Naive thymus-derived CD4-positive, alpha-beta T cell (primary cell): ENCODE measurements at regions not wholly inside any gene's neighbourhood (a gene's known extent, or its start where the extent isn't known, plus 50 kb on each side); places are given as distances from the start of the nearest gene placed in this dataset.
"Not testable (repeated sequence)": the region's sequence is repeated elsewhere in the genome, so short reads cannot be mapped to it uniquely, and the experiment has no call there.

Source experiments
- ATAC-seq: fragments of 150-1000 bp; cut with Tn5 transposase; 2 replicates; pipeline ENCODE4 v1.10.0; 2021; ENCODE audit warnings: mild to moderate bottlenecking, moderate library complexity
- CTCF ChIA-PET: fragments of 350-600 bp; sonication (Branson Sonifier 250); formaldehyde crosslinking; loops from one replicate; lab custom pipeline; 2021; ENCODE audit warnings: antibody characterized with exemption; lab: Charles Lee
- POLR2A ChIA-PET: fragments of 350-600 bp; sonication (Branson Sonifier 250); formaldehyde crosslinking; loops from one replicate; lab custom pipeline; 2021; ENCODE audit warnings: antibody characterized with exemption, inconsistent platforms; lab: Charles Lee
- DNase-seq, 9 donors: peaks; one replicate each; pipeline versions ENCODE4 v3.0.0 to v3.0.0-alpha.2; 2020 to 2022; ENCODE audit warnings: mixed read lengths in 1 of 9
- H3K27ac ChIP-seq: one replicate; pipeline ENCODE4 v1.7.0; 2013; ENCODE audit warnings: mild to moderate bottlenecking, low read depth, low read length, moderate library complexity
- H3K27me3 ChIP-seq, 2 donors: one replicate each; pipeline ENCODE4 v1.7.0; 2013; ENCODE audit warnings: low read length in 2 of 2, mild to moderate bottlenecking in 2 of 2, moderate library complexity in 2 of 2; ENCODE audit not compliant: control insufficient read depth in 2 of 2, insufficient read depth in 2 of 2
- H3K36me3 ChIP-seq, 3 experiments: 1 replicate in 2 of 3; 2 replicates in 1 of 3; pipeline ENCODE4 v1.7.0; 2013; ENCODE audit warnings: low read length in 3 of 3, mild to moderate bottlenecking in 3 of 3, moderate library complexity in 1 of 3; ENCODE audit not compliant: insufficient read depth in 3 of 3, control insufficient read depth in 2 of 3
- H3K4me1 ChIP-seq, 2 donors: one replicate each; pipeline ENCODE4 v1.7.0; 2013; ENCODE audit warnings: low read length in 2 of 2, mild to moderate bottlenecking in 2 of 2, moderate library complexity in 1 of 2; ENCODE audit not compliant: control insufficient read depth in 2 of 2, insufficient read depth in 2 of 2
- H3K4me3 ChIP-seq: 2 replicates; pipeline ENCODE4 v1.7.0; 2013; ENCODE audit warnings: mild to moderate bottlenecking, low read length
- H3K9me3 ChIP-seq, 3 experiments: 1 replicate in 2 of 3; 2 replicates in 1 of 3; pipeline ENCODE4 v1.7.0; 2013; ENCODE audit warnings: low read length in 3 of 3; ENCODE audit not compliant: control insufficient read depth in 2 of 3
- H3K27ac Mint-ChIP-seq, 9 donors: one replicate each; pipeline ENCODE4 v1.8.0; 2020 to 2022; ENCODE audit warnings: mixed read lengths in 9 of 9, mild to moderate bottlenecking in 8 of 9, moderate library complexity in 5 of 9, inconsistent platforms in 2 of 9
- H3K27me3 Mint-ChIP-seq, 5 donors: one replicate each; pipeline ENCODE4 v1.8.0; 2021 to 2022; ENCODE audit warnings: mixed read lengths in 5 of 5, mild to moderate bottlenecking in 1 of 5
- H3K36me3 Mint-ChIP-seq, 5 donors: one replicate each; pipeline ENCODE4 v1.8.0; 2020 to 2022; ENCODE audit warnings: mixed read lengths in 5 of 5, mild to moderate bottlenecking in 3 of 5, inconsistent platforms in 1 of 5
- H3K4me1 Mint-ChIP-seq, 7 donors: one replicate each; pipeline ENCODE4 v1.8.0; 2020 to 2022; ENCODE audit warnings: mixed read lengths in 7 of 7, mild to moderate bottlenecking in 3 of 7, inconsistent platforms in 1 of 7
- H3K4me3 Mint-ChIP-seq, 10 donors: one replicate each; pipeline ENCODE4 v1.8.0; 2020 to 2022; ENCODE audit warnings: mild to moderate bottlenecking in 10 of 10, mixed read lengths in 10 of 10, moderate library complexity in 6 of 10, inconsistent platforms in 2 of 10
- H3K9me3 Mint-ChIP-seq, 11 donors: one replicate each; pipeline ENCODE4 v1.8.0; 2020 to 2022; ENCODE audit warnings: mixed read lengths in 11 of 11, mild to moderate bottlenecking in 4 of 11, inconsistent platforms in 1 of 11, moderate library complexity in 1 of 11
- intact Hi-C, 2 donors: fragments of 100-400 bp; cut with micrococcal nuclease; formaldehyde crosslinking; loops; one replicate each; pipeline ENCODE4 v1.15.1; 2023

DNA sequence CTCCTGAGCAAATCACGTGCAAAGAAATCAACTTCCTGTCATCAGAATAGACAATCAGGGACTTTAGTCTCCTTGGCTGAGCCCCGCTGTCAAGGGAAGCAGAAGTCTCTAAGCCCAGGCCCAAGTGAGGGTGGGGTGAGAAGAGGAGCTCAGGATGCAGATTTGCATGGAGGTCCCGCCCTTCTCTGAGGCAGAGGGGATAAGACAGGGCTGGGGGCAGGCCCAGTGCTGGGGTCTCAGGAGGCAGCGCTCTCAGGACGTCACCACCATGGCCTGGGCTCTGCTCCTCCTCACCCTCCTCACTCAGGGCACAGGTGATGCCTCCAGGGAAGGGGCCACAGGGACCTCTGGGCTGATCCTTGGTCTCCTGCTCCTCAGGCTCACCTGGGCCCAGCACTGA lies 65.1 kb upstream of the IGLL5 start:
- Histone ChIP-seq H3K4me3 (peak overlapping the region; percentile 24), H3K4me1 (peaks cover 64 to 66% of the 10 kb centered on the region in 2 donors), H3K27ac (peak overlapping the region; percentile 58)
- Mint-ChIP-seq H3K4me1 (peaks cover 70 to 97% (median 95%) of the 10 kb centered on the region in 7 donors), H3K4me3 (peak overlapping the region; percentile 31 to 82 (median 71)), H3K27ac (peak overlapping the region; percentile 84 to 99 (median 93))
- ATAC-seq, result peak; percentile 39
- ChIA-PET POLR2A (interaction anchor here (0.6 to 2.9 kb wide), 12 partner anchors 9 to 53 kb away, joined by 3 to 15 read pairs (median 4); no protein-coding TSS in a partner anchor), CTCF (interaction anchor here (0.7 to 16.0 kb wide), 6 partner anchors 8 to 58 kb away, joined by 3 to 247 read pairs (median 3); no protein-coding TSS in a partner anchor)
- H3K9me3 ChIP-seq, H3K9me3 Mint-ChIP-seq, H3K27me3 Mint-ChIP-seq, H3K27me3 ChIP-seq, H3K36me3 ChIP-seq, H3K36me3 Mint-ChIP-seq: not testable (repeated sequence)
- intact Hi-C loops, result loop anchor here in 1 of 2 donors (1.0 to 10.0 kb wide), 2 partner anchors 8 to 422 kb away; no protein-coding TSS in a partner anchor
- peak in 2 of 9 donors; percentile 27 to 39 for DNase-seq

DNA sequence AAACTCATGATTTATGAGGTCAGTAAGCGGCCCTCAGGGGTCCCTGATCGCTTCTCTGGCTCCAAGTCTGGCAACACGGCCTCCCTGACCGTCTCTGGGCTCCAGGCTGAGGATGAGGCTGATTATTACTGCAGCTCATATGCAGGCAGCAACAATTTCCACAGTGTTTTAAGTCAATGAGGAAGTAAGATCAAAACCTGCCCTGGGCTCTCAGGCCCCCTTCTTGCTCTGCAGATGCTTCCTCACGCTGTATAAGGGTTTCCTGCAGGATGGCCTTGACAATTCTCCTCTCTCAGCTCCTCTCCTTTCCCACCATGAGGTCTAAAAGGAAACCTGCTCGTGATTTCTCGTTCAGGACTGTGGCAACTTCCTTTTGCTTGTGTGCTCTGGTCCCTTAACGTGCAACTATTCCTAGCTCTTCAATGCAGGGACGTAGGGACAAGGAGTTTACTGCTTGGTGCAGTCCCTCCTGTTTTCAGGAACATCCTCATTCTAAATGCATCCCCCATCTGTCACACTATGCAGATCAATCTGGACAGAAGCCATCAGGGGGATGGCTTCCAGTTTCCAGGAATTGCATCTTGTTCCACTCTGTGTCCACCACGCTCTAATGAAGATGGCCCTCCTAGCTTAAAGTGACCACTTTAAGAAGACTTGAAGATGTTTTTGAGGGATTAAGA lies 64.3 kb upstream of the IGLL5 start:
- H3K27me3 Mint-ChIP-seq, result peaks cover 0 to 13% (median 0%) of the 10 kb centered on the region in 5 donors
- H3K4me1 Mint-ChIP-seq, result peaks cover 64 to 91% (median 87%) of the 10 kb centered on the region in 7 donors
- DNase-seq (no peak), ATAC-seq (no peak)
- intact Hi-C loops, result loop anchor here in 1 of 2 donors (10.0 kb wide), 1 partner anchor 422 kb away; no protein-coding TSS in a partner anchor
- H3K9me3 ChIP-seq, result no peaks in the 10 kb centered on the region
- H3K36me3 ChIP-seq, result no peaks in the 10 kb centered on the region
- POLR2A ChIA-PET, result interaction anchor here (0.6 to 2.9 kb wide), 13 partner anchors 8 to 52 kb away, joined by 3 to 15 read pairs (median 3); no protein-coding TSS in a partner anchor
- peak overlapping the region; percentile 8 to 80 (median 72) for H3K4me3 Mint-ChIP-seq
- H3K27ac Mint-ChIP-seq, result peak overlapping the region; percentile 84 to 99 (median 93)
- peaks cover 57 to 59% of the 10 kb centered on the region in 2 donors for H3K4me1 ChIP-seq
- CTCF ChIA-PET, result interaction anchor here (0.6 to 16.0 kb wide), 8 partner anchors 8 to 58 kb away, joined by 3 to 247 read pairs (median 3); no protein-coding TSS in a partner anchor
- H3K36me3 Mint-ChIP-seq, result peaks cover 0 to 6% (median 3%) of the 10 kb centered on the region in 5 donors
- H3K4me3 ChIP-seq, result peak overlapping the region; percentile 35
- H3K9me3 Mint-ChIP-seq, result peaks cover 0 to 5% (median 0%) of the 10 kb centered on the region in 11 donors
- peak overlapping the region; percentile 58 for H3K27ac ChIP-seq
- H3K27me3 ChIP-seq, result no peaks in the 10 kb centered on the region

DNA sequence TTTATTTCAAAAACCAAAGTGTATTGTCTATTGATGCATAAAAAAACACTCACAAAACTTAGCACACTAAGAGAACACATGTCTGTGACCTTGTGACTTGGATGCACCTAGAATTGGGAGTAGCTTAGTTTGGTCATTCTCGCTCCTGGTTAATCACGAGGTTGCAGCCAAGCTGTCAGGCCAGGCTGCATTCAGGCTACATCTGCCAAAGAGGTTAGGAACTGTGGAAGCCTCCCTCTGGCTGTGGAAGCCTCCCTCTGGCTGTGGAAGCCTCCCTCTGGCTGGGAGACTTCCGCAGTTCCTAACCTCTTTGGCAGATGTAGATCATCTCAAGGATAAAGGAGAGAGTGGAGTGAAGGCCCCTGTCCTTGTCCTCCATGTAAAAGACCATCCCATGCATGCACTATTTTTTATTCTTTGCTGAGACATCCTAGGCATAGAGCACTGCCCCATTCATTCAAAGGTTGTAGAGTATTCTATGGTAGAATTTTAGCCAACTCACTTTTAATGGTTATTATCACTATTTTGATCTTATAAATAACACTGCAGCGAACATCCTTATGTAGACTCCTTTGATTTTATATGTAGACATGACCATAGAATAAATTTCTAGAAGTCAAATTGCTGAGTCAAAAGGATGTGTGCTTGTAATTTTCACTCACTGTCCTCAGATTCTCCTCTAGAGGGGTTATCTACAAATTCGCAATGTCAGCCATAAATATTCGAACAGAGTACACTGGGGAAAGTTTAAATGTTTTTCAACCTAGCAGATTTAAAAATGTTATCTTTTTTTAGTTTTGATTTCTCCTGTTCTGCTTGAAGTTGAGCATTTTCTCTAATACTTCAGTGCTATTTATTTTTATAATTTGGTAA lies 63.0 kb upstream of the IGLL5 start:
- Mint-ChIP-seq H3K27ac (peak overlapping the region in 3 of 9 donors; percentile 12 to 94 (median 59)), H3K4me1 (peaks cover 53 to 78% (median 74%) of the 10 kb centered on the region in 7 donors)
- H3K4me1 ChIP-seq, result peaks cover 44 to 46% of the 10 kb centered on the region in 2 donors

DNA sequence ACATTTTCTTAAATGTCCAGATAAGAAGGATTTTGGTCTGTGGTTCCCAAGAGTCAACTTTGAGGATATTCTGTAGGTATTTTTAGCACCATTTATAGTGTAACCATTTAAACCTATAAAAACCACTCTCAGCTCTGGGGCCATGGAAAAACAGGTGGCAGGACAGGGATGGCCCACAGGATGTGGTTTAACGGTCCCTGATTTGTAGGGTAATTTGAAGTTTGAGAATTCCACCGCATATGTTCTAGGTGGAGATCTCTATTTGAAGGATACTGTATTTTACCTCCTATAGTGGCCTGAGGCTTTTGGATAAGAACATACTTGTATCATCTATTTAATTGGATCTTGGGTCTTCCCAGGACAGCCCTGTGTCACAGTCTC lies 62.4 kb upstream of the IGLL5 start:
- no peak for ATAC-seq

More for the DNA sequence above, 63.0 kb upstream of the IGLL5 start:
- H3K36me3 Mint-ChIP-seq, result peaks cover 0 to 6% (median 3%) of the 10 kb centered on the region in 5 donors
- H3K9me3 ChIP-seq, result no peaks in the 10 kb centered on the region
- POLR2A ChIA-PET, result interaction anchor here (1.0 to 2.8 kb wide), 5 partner anchors 8 to 22 kb away, joined by 3 to 15 read pairs (median 3); no protein-coding TSS in a partner anchor
- no peak overlapping the region for H3K4me3 ChIP-seq
- H3K9me3 Mint-ChIP-seq, result peaks cover 0 to 5% (median 0%) of the 10 kb centered on the region in 11 donors
- H3K27me3 ChIP-seq, result no peaks in the 10 kb centered on the region
- no peak for ATAC-seq
- no peak overlapping the region for H3K4me3 Mint-ChIP-seq
- no peak overlapping the region for H3K27ac ChIP-seq
- intact Hi-C loops, result loop anchor here in 1 of 2 donors (10.0 kb wide), 1 partner anchor 420 kb away; no protein-coding TSS in a partner anchor
- H3K27me3 Mint-ChIP-seq, result peaks cover 0 to 20% (median 0%) of the 10 kb centered on the region in 5 donors
- DNase-seq, result no peak
- no peaks in the 10 kb centered on the region for H3K36me3 ChIP-seq
- CTCF ChIA-PET, result interaction anchor here (1.0 to 16.0 kb wide), 4 partner anchors 14 to 31 kb away, joined by 3 to 247 read pairs (median 36); no protein-coding TSS in a partner anchor

DNA sequence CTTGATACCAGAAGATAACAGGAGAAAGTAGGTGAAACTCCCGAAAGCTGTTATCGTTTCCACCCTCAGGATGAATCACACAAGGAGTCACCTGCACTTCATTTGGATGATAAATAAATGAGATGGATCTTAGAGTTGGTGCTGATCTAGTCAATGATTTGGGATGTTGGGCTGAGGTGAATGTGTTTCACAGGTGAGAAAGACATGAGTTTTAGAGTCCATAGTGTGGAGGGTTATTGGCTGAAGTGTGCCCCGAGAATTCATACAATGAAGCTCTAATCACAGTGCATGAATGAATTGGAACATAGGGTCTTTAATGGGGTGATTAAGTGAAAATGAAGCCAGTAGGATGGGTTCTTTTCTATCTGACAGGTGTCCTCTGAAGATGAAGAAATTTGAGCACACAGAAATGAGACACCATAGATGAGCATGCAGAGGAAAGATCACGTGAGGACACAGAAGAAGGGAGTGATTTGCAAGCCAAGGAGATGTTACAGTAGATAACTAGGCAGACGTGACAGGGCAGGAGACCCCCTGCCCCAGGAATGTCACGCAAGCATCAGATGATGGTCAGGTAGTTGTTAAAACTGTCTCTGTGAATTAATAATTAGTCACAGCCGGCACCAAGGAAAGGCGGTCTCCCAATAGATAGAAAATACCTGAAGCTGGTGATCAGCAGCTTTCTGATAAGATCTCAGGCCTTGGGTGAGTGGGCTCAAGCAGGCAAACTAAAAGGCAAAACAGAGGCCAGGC lies 60.3 kb upstream of the IGLL5 start:
- H3K4me3 ChIP-seq, result no peak overlapping the region
- Mint-ChIP-seq H3K36me3 (peaks cover 0 to 9% (median 4%) of the 10 kb centered on the region in 5 donors), H3K9me3 (peaks cover 0 to 17% (median 6%) of the 10 kb centered on the region in 11 donors), H3K27me3 (peaks cover 0 to 44% (median 0%) of the 10 kb centered on the region in 5 donors), H3K27ac (peak overlapping the region in 2 of 9 donors; percentile 4 to 77), H3K4me3 (no peak overlapping the region), H3K4me1 (peaks cover 27 to 50% (median 46%) of the 10 kb centered on the region in 7 donors)
- no peaks in the 10 kb centered on the region for H3K36me3 ChIP-seq
- POLR2A ChIA-PET, result interaction anchor here (0.7 kb wide), 1 partner anchor 69 kb away, joined by 3 read pairs; no protein-coding TSS in a partner anchor
- no peaks in the 10 kb centered on the region for H3K9me3 ChIP-seq
- ATAC-seq, result no peak
- H3K4me1 ChIP-seq, result peaks cover 19 to 21% of the 10 kb centered on the region in 2 donors
- DNase-seq, result no peak
- H3K27me3 ChIP-seq, result no peaks in the 10 kb centered on the region
- intact Hi-C loops, result loop anchor here in 1 of 2 donors (10.0 kb wide), 1 partner anchor 417 kb away; no protein-coding TSS in a partner anchor
- no peak overlapping the region for H3K27ac ChIP-seq
- CTCF ChIA-PET, result interaction anchor here (1.8 kb wide), 1 partner anchor 22 kb away, joined by 6 read pairs; no protein-coding TSS in a partner anchor

More for the DNA sequence above, 62.4 kb upstream of the IGLL5 start:
- Mint-ChIP-seq H3K27me3 (peaks cover 0 to 26% (median 0%) of the 10 kb centered on the region in 5 donors), H3K4me1 (peaks cover 47 to 72% (median 68%) of the 10 kb centered on the region in 7 donors), H3K36me3 (peaks cover 0 to 6% (median 3%) of the 10 kb centered on the region in 5 donors), H3K4me3 (no peak overlapping the region), H3K27ac (peak overlapping the region in 5 of 9 donors; percentile 22 to 77 (median 45)), H3K9me3 (peaks cover 0 to 5% (median 0%) of the 10 kb centered on the region in 11 donors)
- no peak overlapping the region for H3K27ac ChIP-seq
- no peaks in the 10 kb centered on the region for H3K36me3 ChIP-seq
- ChIA-PET CTCF (interaction anchor here (0.8 to 0.9 kb wide), 3 partner anchors 24 to 52 kb away, joined by 3 to 4 read pairs (median 4); no protein-coding TSS in a partner anchor), POLR2A (interaction anchor here (1.1 to 1.3 kb wide), 2 partner anchors 9 to 11 kb away, joined by 3 to 5 read pairs; no protein-coding TSS in a partner anchor)
- no peaks in the 10 kb centered on the region for H3K9me3 ChIP-seq
- H3K4me1 ChIP-seq, result peaks cover 38 to 40% of the 10 kb centered on the region in 2 donors
- DNase-seq, result no peak
- intact Hi-C loops, result loop anchor here in 1 of 2 donors (10.0 kb wide), 1 partner anchor 420 kb away; no protein-coding TSS in a partner anchor
- no peaks in the 10 kb centered on the region for H3K27me3 ChIP-seq
- H3K4me3 ChIP-seq, result no peak overlapping the region
